Activated T-cell treated with anti-CD3 and anti-CD28 coated beads for 48 hours (primary cell): ENCODE measurements at regions not wholly inside any gene's neighbourhood (a gene's known extent, or its start where the extent isn't known, plus 50 kb on each side); places are given as distances from the start of the nearest gene placed in this dataset.

Experiments used
- DNase-seq: peaks from one replicate; pipeline ENCODE4 v3.0.0-alpha.2; 2020; ENCODE audit warnings: low read depth

DNA sequence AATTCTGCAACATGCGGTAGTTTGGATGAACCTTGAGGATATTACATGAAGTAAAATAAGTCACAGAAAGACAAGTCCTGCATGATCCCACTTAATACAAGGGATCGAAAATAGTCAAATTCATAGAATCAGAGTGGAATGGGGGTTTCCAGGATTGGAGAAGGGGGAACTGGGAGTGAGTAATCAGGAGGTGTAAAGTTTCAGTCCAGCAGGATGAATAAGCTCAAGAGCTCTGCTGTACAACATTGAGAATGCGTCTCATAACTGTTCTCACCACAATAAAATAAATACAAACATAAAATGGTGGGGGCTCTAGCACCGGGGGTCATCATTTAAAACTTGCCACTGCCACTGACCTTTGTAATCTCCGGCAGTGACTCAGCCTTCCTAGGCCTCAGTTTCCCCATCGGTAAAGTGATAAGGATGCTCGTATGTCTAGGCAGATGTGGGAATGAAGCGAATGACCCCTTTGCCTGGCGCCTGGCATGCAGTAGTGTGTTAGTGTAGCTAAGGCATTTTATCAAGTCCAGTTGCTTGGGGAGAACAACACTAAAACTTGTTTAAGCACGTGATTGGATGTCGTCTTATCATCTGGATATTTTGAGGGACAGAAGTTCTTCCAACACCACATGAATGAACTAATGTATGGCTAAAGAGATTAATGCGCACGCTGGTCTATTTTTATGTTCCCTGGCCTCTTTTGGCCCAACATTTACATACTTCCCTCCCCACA lies 421.1 kb downstream of the QKI start:
- DNase-seq: no peak

DNA sequence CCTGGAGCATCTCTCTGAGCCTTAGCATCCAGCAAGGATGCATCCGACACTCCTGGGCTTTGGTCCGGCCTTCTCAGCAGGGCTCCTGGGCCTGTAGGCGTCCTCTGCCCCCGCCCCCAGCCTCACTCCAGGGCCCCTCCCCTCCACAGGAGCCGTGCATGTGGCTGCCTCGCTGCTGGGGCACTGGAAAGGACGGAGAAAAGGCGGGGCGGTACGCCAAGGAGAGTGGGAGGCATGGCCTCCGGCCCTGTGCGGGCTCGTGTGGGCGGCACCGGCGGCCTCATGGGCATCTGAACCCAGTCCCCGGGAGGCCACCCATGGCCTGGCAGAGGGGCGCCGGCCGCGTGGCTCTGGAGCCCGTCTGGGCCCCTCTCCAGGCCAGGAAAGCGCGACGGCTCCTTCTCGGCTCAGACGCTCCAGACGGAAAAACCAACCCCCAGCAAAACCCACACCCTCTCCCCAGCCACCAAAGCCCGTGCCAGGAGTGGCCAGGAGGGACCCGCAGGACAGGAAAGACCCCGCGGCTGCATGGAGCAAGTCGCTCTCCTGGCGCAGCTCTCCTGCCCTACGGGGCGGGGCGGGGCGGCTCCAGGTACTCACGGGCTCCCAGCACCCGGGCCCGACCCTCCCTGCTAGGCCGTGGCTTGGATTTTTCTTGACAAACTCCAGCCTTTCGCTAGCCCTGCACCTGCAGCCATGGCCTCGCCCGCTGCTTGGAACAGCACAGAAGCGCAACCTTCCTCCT lies 419.9 kb downstream of the QKI start:
- DNase-seq: no peak

DNA sequence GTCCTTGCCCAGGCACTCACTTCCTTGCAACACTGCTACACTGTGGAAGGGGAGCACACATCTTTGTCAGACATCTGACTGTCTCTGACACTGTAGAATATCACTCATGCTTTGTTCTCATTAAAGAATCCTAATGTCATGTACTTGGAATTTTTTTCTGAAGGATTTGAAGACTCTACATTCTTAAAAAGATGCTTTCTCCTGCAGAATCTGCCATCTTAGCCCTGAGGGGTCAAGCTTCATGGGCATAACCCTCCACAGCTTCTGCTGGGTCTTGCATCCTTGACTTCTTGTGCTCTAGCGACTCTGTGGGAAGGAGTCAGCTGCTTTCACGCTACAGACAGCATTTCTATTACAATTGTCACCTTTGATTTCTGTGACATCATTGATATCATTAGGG lies 417.2 kb downstream of the QKI start:
- no peak for DNase-seq

DNA sequence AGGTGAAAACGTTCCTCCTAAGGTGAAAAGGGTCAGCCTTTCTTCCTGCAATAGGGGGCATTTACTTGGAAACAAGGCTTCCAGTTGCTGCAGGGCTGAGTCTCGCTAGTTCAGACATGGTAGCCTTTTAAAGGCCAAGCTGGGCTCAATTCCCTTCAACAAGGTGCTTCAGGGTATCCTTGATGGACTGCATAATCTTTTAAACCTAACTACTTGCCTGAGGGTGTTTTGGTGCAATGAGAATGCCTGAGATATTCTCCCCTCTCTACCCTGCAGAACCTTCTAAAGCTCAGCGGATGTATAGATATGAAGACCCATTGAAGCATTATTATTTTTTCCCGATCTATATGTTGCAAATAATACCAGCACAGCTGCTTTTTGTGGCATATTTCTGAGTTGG lies 416.1 kb downstream of the QKI start:
- DNase-seq: no peak

- no peak for DNase-seq
Measured at GRCh38 chr6:163828038-163828795, 413.7 kb downstream of the QKI start.

GRCh38 chr6:163827143-163827542 lies 412.6 kb downstream of the QKI start:
- DNase-seq: no peak

DNA sequence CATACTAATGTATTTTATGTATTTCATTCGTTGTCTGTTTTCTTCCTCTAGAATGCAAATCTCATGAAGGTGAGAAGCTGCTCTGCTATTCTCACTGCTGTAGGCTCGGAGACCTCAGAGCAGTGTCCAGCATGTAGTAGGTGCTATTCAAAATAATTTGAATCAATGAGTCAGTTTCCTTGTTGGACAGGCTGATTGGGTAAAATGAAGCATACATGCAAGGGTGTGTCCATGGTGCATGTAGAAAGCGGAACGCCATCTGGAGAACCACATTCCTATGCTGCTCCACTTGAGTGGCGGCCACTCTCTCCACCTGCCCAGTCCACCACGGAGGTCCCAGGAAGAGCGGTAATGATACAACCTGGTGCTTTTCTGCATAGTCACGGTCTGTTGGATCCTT lies 412.1 kb downstream of the QKI start:
- no peak for DNase-seq

DNA sequence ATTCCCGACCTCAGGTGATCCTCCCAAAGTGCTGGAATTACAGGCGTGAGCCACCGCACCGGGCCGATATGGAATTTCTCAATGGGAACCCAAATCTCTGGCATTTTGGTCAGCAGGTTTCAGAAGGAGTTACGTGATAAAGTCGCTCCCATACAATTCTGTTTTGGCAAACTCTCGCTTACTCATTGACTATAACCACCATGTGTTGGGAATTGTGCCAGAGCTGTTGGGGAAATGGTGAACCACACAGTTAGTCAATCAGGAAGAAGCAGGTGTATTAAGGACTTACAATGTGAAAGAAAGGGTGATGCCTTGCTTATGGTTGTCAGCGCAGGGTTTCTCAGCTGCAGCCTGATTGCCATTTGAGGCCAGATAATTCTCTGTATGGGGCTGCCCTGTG lies 410.5 kb downstream of the QKI start:
- DNase-seq: no peak

DNA sequence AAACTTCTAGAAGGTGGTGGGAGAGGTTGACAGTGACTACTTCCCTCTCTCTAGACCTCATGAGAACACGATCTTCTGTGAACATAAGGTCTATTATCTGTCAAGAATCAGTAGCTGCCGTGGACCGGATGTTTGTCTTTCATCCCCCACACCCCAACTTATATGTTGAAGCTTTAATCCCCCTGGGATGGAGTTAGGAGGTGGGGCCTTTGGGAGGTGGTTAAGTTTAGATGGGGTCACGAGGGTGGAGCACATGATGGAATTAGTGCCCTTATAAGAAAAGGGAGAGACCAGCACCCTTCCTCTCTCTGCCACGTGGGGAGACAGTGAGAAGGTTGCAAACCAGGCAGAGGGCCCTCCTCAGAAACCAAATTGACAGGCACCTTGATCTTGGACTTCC lies 409.1 kb downstream of the QKI start:
- no peak for DNase-seq

DNA sequence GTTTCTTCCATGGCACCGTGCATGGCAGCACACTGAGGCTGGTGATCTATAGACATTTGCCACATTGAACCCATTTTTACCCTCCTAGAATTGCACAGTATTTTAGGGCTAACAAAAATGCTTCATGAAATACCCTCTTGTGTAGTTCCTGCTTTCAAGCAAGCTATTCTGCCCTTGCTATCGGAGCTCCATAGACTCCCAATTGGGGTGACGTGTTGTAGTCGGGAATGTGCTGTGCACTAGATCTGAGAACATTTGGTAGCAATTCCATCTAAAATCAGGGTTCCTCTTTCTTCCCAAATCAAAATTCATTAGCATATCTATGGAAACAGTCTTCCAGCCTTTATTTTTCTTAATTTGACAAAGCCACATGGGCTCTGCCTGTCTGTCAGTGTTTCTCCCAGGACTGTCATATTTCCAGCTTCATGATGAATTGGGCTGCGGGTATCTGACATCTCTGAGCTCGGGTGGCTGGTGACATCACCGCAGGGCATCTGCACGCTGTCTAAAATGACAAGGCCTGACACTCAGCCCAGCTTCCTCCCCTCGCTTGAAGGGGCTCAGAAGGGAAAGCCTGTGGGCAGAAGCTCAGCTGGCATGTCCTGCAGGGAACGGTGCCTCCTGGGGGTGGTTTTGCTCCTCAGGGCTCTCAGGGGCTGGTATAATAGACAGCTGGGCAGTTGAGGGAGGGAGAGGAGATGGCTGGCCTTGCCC lies 406.4 kb downstream of the QKI start:
- DNase-seq: no peak

DNA sequence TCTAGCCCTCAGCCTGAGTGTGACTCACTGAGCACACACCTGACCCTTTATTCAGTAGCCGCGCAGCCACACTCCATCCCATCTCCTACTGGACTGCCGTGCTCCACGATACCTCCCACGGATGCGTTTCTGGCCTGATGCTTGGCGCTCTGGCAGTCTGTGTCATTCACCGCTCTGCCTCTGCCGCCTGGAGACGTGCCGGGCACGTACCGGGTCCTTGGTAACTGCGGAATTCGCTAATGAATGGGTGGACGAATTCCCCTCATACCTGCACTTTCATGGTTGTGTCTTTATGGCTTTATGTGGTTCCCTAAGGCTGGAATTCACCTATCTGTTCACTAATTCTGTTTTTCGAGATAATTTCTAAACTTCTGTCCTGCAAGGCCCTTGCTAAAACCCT lies 405.7 kb downstream of the QKI start:
- no peak for DNase-seq

DNA sequence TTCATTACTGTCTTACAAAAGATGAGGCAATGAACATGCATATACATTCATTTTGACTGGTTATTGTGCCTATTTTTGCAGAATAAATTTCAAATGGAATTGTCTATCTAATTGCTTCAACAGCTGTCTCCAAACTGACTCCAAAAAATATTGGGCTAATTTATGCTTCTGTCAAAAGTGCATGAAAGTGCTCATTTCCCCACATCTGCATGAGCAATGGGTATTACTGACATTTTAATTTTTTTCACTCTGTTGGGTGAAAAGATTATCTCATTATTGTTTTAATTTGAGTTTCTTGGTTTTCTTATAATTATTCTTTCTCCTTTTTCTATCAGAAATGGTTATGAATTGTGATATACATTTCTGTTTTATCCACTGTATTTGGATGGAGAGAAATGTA lies 404.2 kb downstream of the QKI start:
- DNase-seq: no peak

- DNase-seq: no peak
Measured at GRCh38 chr6:163816441-163816840, 401.9 kb downstream of the QKI start.

DNA sequence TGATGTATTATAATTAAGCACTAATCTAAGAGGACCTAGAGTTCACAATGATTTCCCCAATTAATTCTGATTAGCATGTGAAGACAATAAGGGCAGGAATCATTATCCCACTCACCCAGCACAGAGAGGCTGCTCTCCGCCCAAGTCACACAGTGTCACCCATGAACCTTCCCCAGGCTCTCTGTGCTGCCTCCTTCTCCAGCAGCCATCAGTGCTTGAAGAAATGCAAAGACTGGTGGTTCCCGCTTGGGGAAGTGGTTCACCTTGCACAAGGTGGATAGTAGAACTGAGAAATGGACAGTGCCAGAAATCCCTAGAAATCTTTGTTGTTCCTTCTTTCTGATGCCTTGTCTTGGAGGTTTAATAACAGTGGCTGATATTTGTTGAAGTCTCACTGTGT lies 401.3 kb downstream of the QKI start:
- no peak for DNase-seq

DNA sequence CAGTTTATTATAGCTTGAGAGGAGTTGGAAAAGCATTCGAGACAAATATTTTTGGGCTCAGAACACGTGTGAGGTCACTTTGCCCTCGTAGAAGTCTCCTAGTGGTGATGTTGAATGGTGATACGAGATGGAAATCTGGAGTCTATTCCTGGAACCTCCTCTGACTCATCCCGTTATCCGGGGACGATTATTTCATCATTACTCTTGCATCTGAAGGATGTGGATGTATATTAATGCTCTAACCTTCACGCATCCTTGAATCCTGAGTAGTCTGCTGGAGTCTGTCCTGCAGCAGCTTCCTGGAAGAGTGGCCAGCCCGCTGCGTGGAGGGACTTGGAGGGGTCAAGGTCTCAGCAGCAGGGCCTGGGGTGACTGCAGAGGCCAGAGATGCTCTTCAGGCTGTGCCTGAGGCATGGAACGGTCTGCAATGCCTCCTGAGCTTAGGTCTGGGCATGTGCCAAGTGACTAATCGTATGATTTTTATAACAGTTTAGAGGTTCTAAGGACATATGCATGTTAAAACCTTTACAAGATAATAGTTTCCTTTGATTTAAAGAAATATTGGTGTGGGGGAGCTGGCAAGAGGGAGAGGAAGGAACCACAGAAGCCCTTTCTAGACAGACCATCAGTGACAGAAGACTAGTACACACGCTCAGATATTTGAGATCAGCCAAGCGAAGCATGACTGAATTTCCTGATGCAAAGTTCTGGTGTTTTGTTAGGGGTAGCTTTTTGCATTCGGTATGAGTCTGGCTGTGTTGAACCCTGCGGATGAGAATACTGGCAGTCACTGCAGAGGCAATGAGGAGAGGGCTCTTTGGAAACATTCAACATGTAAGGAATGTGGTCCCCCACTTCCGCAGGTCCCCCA lies 400.2 kb downstream of the QKI start:
- no peak for DNase-seq

DNA sequence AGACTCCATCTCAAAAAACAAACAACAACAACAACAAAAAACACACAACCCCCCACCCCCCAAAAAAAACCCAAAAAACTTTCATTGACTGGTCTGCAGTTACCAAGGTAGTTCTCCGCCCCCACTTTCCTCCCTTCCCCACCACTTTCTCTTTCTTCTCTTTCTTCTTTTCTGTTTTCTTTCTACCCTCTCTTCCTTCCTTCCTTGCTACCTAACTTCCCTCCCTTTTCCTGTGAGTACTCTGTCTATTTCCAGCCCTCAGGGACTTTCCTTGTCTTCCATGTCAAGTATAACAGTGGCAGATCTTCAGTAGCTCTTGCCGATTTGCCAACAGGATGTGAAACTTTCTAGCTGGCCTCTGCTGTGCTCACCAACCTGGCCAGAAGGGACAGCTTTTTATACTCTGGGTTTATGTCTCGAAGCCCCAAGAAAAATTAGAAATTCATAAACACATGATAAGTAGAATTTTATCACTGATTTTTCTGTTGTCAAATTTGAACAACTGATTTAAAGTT lies 399.5 kb downstream of the QKI start:
- DNase-seq: no peak

DNA sequence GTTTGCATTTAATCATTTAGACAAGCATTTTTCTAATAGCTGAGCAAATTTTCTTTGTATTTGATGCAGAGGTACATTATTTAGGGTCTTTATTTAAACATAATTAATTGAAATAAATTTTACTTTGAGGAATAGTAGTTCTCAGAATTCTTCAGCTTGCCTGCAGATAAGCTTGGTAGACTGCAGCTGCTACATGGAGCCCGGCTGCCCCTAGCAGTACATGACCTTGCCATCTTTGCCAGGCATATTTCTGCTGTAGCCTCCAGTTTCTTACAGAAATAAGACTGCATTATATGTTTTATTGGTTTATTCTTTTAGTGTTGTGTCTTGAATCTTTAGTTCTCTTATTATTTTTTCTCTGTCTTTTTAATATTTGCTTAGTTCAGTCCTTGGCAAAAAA lies 396.8 kb downstream of the QKI start:
- no peak for DNase-seq

DNA sequence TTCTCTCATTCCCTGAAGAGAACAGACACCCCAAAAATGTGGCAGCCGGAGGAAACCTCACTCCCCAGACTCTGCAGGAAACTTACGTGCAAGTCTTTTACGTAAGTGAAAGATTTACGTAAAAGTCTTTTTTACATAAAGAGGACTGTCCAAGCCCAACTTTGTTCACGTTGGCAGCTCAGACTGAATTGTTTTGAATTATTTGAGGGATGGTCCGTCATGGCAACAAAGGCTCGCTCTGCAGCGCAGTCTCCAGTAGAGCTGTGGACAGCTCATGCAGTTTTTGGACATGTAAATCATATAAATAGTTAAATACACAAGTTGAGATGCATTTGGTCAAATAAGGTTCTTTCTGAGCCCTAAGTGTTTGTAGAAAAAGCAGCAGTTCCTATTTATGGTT lies 394.8 kb downstream of the QKI start:
- no peak for DNase-seq

DNA sequence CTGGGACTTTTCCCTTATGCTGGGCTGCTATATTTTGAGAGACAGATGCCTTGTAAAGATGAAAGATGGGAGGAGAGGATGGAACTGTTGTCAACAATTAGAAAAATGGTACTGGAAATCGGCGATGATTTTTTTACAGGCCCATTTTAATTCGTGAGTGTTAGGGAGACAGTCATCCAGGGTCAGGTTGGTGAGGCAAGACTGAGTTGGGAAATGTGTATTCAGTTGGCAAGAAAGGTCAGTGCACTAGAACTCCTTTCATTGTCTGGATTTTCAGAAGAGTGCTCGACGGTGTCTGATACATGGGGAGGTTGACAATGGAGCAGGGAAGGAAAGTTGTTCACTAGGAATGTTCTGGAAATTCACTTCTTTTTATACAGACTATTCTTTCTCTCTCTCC lies 394.4 kb downstream of the QKI start:
- no peak for DNase-seq

GRCh38 chr6:163808231-163808630 lies 393.7 kb downstream of the QKI start:
- DNase-seq: no peak

- no peak for DNase-seq
Measured at GRCh38 chr6:163806755-163807499, 392.4 kb downstream of the QKI start.
